GM12891 (cell line): ENCODE measurements at regions not wholly inside any gene's neighbourhood (a gene's known extent, or its start where the extent isn't known, plus 50 kb on each side); places are given as distances from the start of the nearest gene placed in this dataset.

Source experiments
- PAX5 ChIP-seq: IDR thresholded peaks from 2 replicates; pipeline ENCODE4 v1.6.1; 2011; ENCODE audit warnings: low read length, moderate library complexity, mild to moderate bottlenecking; ENCODE audit not compliant: insufficient read depth, severe bottlenecking
- POLR2A ChIP-seq: IDR thresholded peaks from 2 replicates; pipeline ENCODE4 v1.6.1; 2011; ENCODE audit warnings: low read depth, low read length, control low read depth
- POLR2AphosphoS5 ChIP-seq: IDR thresholded peaks from 2 replicates; pipeline ENCODE4 v1.6.1; 2011; ENCODE audit warnings: low read depth, low read length, control low read depth
- TAF1 ChIP-seq: IDR thresholded peaks from 2 replicates; pipeline ENCODE4 v1.6.1; 2011; ENCODE audit warnings: low read depth, low read length, control low read depth

DNA sequence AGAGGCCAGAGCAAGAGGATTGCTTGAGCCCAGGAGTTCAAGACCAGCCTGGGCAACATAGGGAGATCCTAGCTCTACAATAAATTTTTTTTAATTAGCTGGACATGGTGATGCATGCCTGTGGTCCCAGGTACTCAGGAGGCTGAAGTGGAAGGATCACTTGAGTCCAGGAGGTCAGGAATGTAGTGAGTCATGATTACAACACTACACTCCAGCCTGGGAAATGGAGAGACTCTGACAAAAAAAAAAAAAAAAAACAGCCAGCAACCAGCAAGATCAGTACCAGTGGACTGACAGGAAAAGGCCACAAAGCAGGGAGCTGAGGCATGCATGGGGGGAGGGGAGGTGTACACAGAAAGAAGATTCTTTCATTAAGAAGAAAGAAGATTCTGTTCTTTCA is 52.7 kb upstream of the RFXAP start:
- no peak for TF ChIP-seq POLR2A
- TF ChIP-seq POLR2AphosphoS5 = no peak
- no peak for TF ChIP-seq PAX5
- TF ChIP-seq TAF1 = no peak
